Spinal cord (tissue), 9 donors: ENCODE measurements at regions not wholly inside any gene's neighbourhood (a gene's known extent, or its start where the extent isn't known, plus 50 kb on each side); places are given as distances from the start of the nearest gene placed in this dataset.
A peak's percentile ranks its signal among the peaks of the same experiment; 100 is the strongest.

Source experiments
- DNase-seq, 6 donors: peaks; one replicate each; pipeline versions ENCODE4 v3.0.0 to v3.0.0-alpha.2; 2013 to 2015; ENCODE audit warnings: low spot score in 6 of 6, low read depth in 4 of 6
- H3K27ac ChIP-seq: one replicate; pipeline ENCODE4 v1.5.1; 2013; ENCODE audit warnings: low read depth, low read length, control low read depth
- H3K27me3 ChIP-seq: one replicate; pipeline ENCODE4 v1.6.1; 2013; ENCODE audit warnings: low read length; ENCODE audit not compliant: control insufficient read depth, insufficient read depth
- H3K36me3 ChIP-seq: one replicate; pipeline ENCODE4 v1.6.1; 2013; ENCODE audit warnings: low read length; ENCODE audit not compliant: control insufficient read depth, insufficient read depth
- H3K4me1 ChIP-seq: one replicate; pipeline ENCODE4 v1.6.1; 2013; ENCODE audit warnings: low read length; ENCODE audit not compliant: control insufficient read depth, insufficient read depth
- H3K4me3 ChIP-seq: one replicate; pipeline ENCODE4 v1.5.1; 2013; ENCODE audit warnings: low read depth, low read length, control low read depth
- H3K9me3 ChIP-seq: one replicate; pipeline ENCODE4 v1.6.1; 2013; ENCODE audit warnings: low read length; ENCODE audit not compliant: control insufficient read depth, insufficient read depth
- WGBS: methylation state at CpG from one replicate; pipeline ENCODE4 v1.1.5; 2013; ENCODE audit warnings: missing lambda C conversion rate; ENCODE audit not compliant: insufficient coverage; 5-methylcytosine and 5-hydroxymethylcytosine counted together
- donor health status: healthy.

- Histone ChIP-seq H3K27ac (no peak overlapping the region), H3K4me1 (no peaks in the 10 kb centered on the region), H3K27me3 (no peaks in the 10 kb centered on the region), H3K4me3 (no peak overlapping the region), H3K9me3 (no peaks in the 10 kb centered on the region), H3K36me3 (no peaks in the 10 kb centered on the region)
- no peak for DNase-seq
- WGBS, result 100% methylated on average over 1 of the region's 4 CpGs
Measured at GRCh38 chr9:26334706-26335105, 557.9 kb downstream of the CAAP1 start.

GRCh38 chr9:26331223-26331622, 561.4 kb downstream of the CAAP1 start:
- H3K4me1 ChIP-seq, result no peaks in the 10 kb centered on the region
- 100% methylated on average over 2 of the region's 3 CpGs for WGBS
- H3K9me3 ChIP-seq, result no peaks in the 10 kb centered on the region
- no peak for DNase-seq
- H3K4me3 ChIP-seq, result no peak overlapping the region
- H3K27ac ChIP-seq, result no peak overlapping the region
- no peaks in the 10 kb centered on the region for H3K27me3 ChIP-seq
- H3K36me3 ChIP-seq, result no peaks in the 10 kb centered on the region

GRCh38 chr9:26329974-26330373, 562.6 kb downstream of the CAAP1 start:
- DNase-seq, result no peak
- Histone ChIP-seq H3K36me3 (no peaks in the 10 kb centered on the region), H3K4me1 (no peaks in the 10 kb centered on the region), H3K27ac (no peak overlapping the region), H3K27me3 (no peaks in the 10 kb centered on the region), H3K4me3 (no peak overlapping the region), H3K9me3 (no peaks in the 10 kb centered on the region)
- WGBS, result 52% methylated on average over 3 of the region's 3 CpGs

GRCh38 chr9:26326563-26326962, 566.0 kb downstream of the CAAP1 start:
- H3K9me3 ChIP-seq, result no peaks in the 10 kb centered on the region
- no peak overlapping the region for H3K4me3 ChIP-seq
- H3K27ac ChIP-seq, result no peak overlapping the region
- no peaks in the 10 kb centered on the region for H3K27me3 ChIP-seq
- WGBS, result 0% methylated on average over 1 of the region's 3 CpGs
- no peaks in the 10 kb centered on the region for H3K4me1 ChIP-seq
- peak; percentile 62 to 96 (median 75) for DNase-seq
- H3K36me3 ChIP-seq, result no peaks in the 10 kb centered on the region

- Histone ChIP-seq H3K27ac (no peak overlapping the region), H3K4me1 (no peaks in the 10 kb centered on the region), H3K36me3 (no peaks in the 10 kb centered on the region), H3K9me3 (no peaks in the 10 kb centered on the region), H3K4me3 (no peak overlapping the region), H3K27me3 (no peaks in the 10 kb centered on the region)
- no peak for DNase-seq
Measured at GRCh38 chr9:26325444-26325829, 567.2 kb downstream of the CAAP1 start.

- H3K36me3 ChIP-seq, result no peaks in the 10 kb centered on the region
- H3K27ac ChIP-seq, result no peak overlapping the region
- DNase-seq, result peak in 1 of 6 donors; percentile 67
- no peaks in the 10 kb centered on the region for H3K4me1 ChIP-seq
- H3K9me3 ChIP-seq, result no peaks in the 10 kb centered on the region
- no peaks in the 10 kb centered on the region for H3K27me3 ChIP-seq
- no peak overlapping the region for H3K4me3 ChIP-seq
- 74% methylated on average over 2 of the region's 10 CpGs for WGBS
Measured at GRCh38 chr9:26324786-26325443, 567.7 kb downstream of the CAAP1 start.

GRCh38 chr9:26321935-26322334, 570.7 kb downstream of the CAAP1 start:
- Histone ChIP-seq H3K27me3 (no peaks in the 10 kb centered on the region), H3K4me1 (no peaks in the 10 kb centered on the region), H3K9me3 (no peaks in the 10 kb centered on the region), H3K36me3 (no peaks in the 10 kb centered on the region), H3K27ac (no peak overlapping the region), H3K4me3 (no peak overlapping the region)
- DNase-seq, result no peak
- WGBS, result 58% methylated on average over 1 of the region's 3 CpGs

- no peak overlapping the region for H3K27ac ChIP-seq
- no CpG with 5 or more reads among the region's 3 CpGs for WGBS
- H3K27me3 ChIP-seq, result no peaks in the 10 kb centered on the region
- DNase-seq, result no peak
- H3K36me3 ChIP-seq, result no peaks in the 10 kb centered on the region
- no peaks in the 10 kb centered on the region for H3K4me1 ChIP-seq
- no peak overlapping the region for H3K4me3 ChIP-seq
- H3K9me3 ChIP-seq, result no peaks in the 10 kb centered on the region
Measured at GRCh38 chr9:26319859-26320258, 572.7 kb downstream of the CAAP1 start.

GRCh38 chr9:26313108-26313507, 579.5 kb downstream of the CAAP1 start:
- Histone ChIP-seq H3K27ac (no peak overlapping the region), H3K4me1 (no peaks in the 10 kb centered on the region), H3K4me3 (no peak overlapping the region), H3K27me3 (no peaks in the 10 kb centered on the region), H3K9me3 (no peaks in the 10 kb centered on the region), H3K36me3 (no peaks in the 10 kb centered on the region)
- WGBS, result no CpG with 5 or more reads among the region's 1 CpG
- DNase-seq, result no peak

GRCh38 chr9:26311463-26311995, 581.1 kb downstream of the CAAP1 start:
- DNase-seq, result no peak
- no peaks in the 10 kb centered on the region for H3K36me3 ChIP-seq
- no peaks in the 10 kb centered on the region for H3K9me3 ChIP-seq
- WGBS, result 100% methylated on average over 1 of the region's 2 CpGs
- no peaks in the 10 kb centered on the region for H3K27me3 ChIP-seq
- H3K4me1 ChIP-seq, result no peaks in the 10 kb centered on the region
- H3K4me3 ChIP-seq, result no peak overlapping the region
- H3K27ac ChIP-seq, result no peak overlapping the region
